WERI-Rb-1 (cell line): ENCODE measurements at regions not wholly inside any gene's neighbourhood (a gene's known extent, or its start where the extent isn't known, plus 50 kb on each side); places are given as distances from the start of the nearest gene placed in this dataset.

ENCODE experiments used
- DNase-seq: peaks from one replicate; pipeline ENCODE4 v3.0.0-alpha.2; 2020
- H3K27ac ChIP-seq: fragments of 250-450 bp; sonication (Bioruptor Pico); 2 replicates; pipeline ENCODE4 v1.5.1; 2020; ENCODE audit warnings: mild to moderate bottlenecking, moderate library complexity
- H3K27me3 ChIP-seq: fragments of 250-450 bp; sonication (Bioruptor Pico); 2 replicates; pipeline ENCODE4 v1.5.1; 2021; ENCODE audit warnings: mild to moderate bottlenecking, low read depth, moderate library complexity; ENCODE audit not compliant: insufficient read depth, severe bottlenecking
- H3K36me3 ChIP-seq: fragments of 250-450 bp; sonication (Bioruptor Pico); 2 replicates; pipeline ENCODE4 v1.5.1; 2020; ENCODE audit warnings: mild to moderate bottlenecking, moderate library complexity
- H3K4me3 ChIP-seq: 2 replicates; pipeline ENCODE4 v1.5.1; 2011; ENCODE audit warnings: low read depth, mild to moderate bottlenecking, control low read depth, low read length
- H3K9me3 ChIP-seq: fragments of 250-450 bp; sonication (Bioruptor Pico); 2 replicates; pipeline ENCODE4 v1.5.1; 2021; ENCODE audit warnings: mild to moderate bottlenecking, moderate library complexity; ENCODE audit not compliant: severe bottlenecking
- CTCF ChIP-seq: IDR thresholded peaks from 2 replicates; pipeline ENCODE4 v1.5.1; 2011; ENCODE audit warnings: low read depth, mild to moderate bottlenecking, control low read depth, inconsistent platforms, low read length

- Histone ChIP-seq H3K4me3 (no peak overlapping the region), H3K27ac (no peak overlapping the region), H3K9me3 (no peaks in the 10 kb centered on the region), H3K27me3 (peaks cover 57% of the 10 kb centered on the region), H3K36me3 (no peaks in the 10 kb centered on the region)
- no peak for DNase-seq
- TF ChIP-seq CTCF: no peak
Measured at GRCh38 chr3:182248349-182248880, 536.7 kb downstream of the SOX2 start.

- DNase-seq: no peak
- no peak overlapping the region for H3K27ac ChIP-seq
- H3K27me3 ChIP-seq: peaks cover 53% of the 10 kb centered on the region
- no peaks in the 10 kb centered on the region for H3K36me3 ChIP-seq
- H3K9me3 ChIP-seq: no peaks in the 10 kb centered on the region
- H3K4me3 ChIP-seq: no peak overlapping the region
- TF ChIP-seq CTCF: no peak
Measured at GRCh38 chr3:182252802-182253201, 540.5 kb upstream of the ATP11B start.

DNA sequence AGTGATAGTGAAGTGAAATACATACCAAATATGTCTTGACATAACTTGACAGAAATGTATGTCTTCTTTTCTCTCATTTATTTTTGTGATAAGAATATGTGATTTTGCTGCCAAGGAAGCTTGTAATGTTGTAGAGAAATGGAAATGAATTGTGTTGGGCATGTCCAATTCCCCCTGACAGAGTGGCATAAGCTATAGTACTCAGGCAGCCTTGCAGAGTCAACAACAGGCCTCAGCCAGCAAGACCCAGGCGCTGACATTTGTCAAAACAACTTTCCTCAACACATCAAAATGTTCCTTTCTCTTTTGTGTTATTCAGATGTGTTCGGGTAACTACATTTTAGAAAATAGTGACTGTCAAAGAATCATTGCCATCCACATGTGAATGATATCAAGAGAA lies 538.1 kb upstream of the ATP11B start:
- DNase-seq: no peak
- Histone ChIP-seq H3K27me3 (peaks cover 73% of the 10 kb centered on the region), H3K27ac (no peak overlapping the region), H3K36me3 (no peaks in the 10 kb centered on the region), H3K4me3 (no peak overlapping the region), H3K9me3 (no peaks in the 10 kb centered on the region)
- TF ChIP-seq CTCF: no peak

GRCh38 chr3:182257361-182257760 lies 535.9 kb upstream of the ATP11B start:
- DNase-seq: no peak
- Histone ChIP-seq H3K27ac (no peak overlapping the region), H3K27me3 (peaks cover 80% of the 10 kb centered on the region), H3K36me3 (no peaks in the 10 kb centered on the region), H3K4me3 (no peak overlapping the region), H3K9me3 (no peaks in the 10 kb centered on the region)
- no peak for TF ChIP-seq CTCF

DNA sequence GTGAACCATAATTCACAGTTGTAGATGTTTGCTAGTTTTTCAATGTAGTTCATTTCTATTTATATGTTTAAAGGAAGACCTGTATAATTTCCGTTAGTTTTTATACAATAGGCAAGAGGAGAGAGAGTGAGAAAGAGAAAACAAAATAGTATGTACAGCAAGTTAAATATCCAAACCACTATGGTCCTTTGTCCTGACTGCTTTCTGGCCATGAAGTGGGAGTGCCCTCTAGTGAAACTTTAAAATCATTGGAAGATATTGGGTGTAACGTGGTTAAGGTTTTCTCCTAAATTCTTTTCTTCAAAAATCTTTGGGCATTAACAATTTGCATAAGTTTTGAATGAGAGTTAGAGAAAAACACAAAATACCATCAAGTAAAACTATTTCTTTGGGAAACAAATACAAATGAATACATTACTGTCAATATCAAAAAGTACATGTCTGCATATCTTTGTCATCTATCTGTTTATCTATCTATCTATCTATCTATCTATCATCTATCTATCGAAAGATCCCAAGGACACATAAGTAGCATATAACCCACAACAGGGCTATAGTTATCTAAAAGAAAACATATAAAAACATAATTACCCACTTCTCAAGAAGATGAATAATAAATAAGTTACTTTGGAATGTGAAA lies 534.6 kb upstream of the ATP11B start:
- peak; percentile 18; the same call in 1 of the 2 replicates for TF ChIP-seq CTCF
- peaks cover 84% of the 10 kb centered on the region for H3K27me3 ChIP-seq
- no peaks in the 10 kb centered on the region for H3K36me3 ChIP-seq
- no peak overlapping the region for H3K4me3 ChIP-seq
- H3K9me3 ChIP-seq: no peaks in the 10 kb centered on the region
- H3K27ac ChIP-seq: no peak overlapping the region
- DNase-seq: no peak

GRCh38 chr3:182259579-182259978 lies 533.7 kb upstream of the ATP11B start:
- Histone ChIP-seq H3K36me3 (no peaks in the 10 kb centered on the region), H3K27me3 (peaks cover 86% of the 10 kb centered on the region), H3K4me3 (no peak overlapping the region), H3K27ac (no peak overlapping the region), H3K9me3 (no peaks in the 10 kb centered on the region)
- peak; percentile 16 for DNase-seq
- no peak for TF ChIP-seq CTCF
